H1 (cell line): ENCODE measurements at regions not wholly inside any gene's neighbourhood (a gene's known extent, or its start where the extent isn't known, plus 50 kb on each side); places are given as distances from the start of the nearest gene placed in this dataset.

ENCODE experiments used
- CTCF ChIA-PET: fragments of 300-600 bp; sonication (Branson Sonifier 250); formaldehyde crosslinking; loops from one replicate; lab custom pipeline; 2021; ENCODE audit not compliant: partially characterized antibody; lab: Charles Lee
- POLR2A ChIA-PET: fragments of 300-600 bp; sonication (Branson Sonifier 250); formaldehyde crosslinking; loops from one replicate; lab custom pipeline; 2021; ENCODE audit warnings: inconsistent platforms; ENCODE audit not compliant: partially characterized antibody; lab: Charles Lee
- DNase-seq, 2 experiments: peaks; one replicate each; pipeline versions ENCODE4 v3.0.0 to v3.0.0-alpha.2; 2010 to 2022; ENCODE audit warnings: low spot score in 2 of 2, low read depth in 1 of 2, mixed read lengths in 1 of 2
- FAIRE-seq: peaks from 2 replicates; lab custom pipeline; 2011; peaks lifted over from hg19 to GRCh38; lab: Jason Lieb, UNC
- H2AFZ ChIP-seq: 2 replicates; pipeline ENCODE4 v1.8.1; 2012; ENCODE audit warnings: low read length, inconsistent platforms
- H2AK5ac ChIP-seq: 2 replicates; pipeline ENCODE4 v1.6.1; 2013; ENCODE audit warnings: low read depth, low read length
- H2BK120ac ChIP-seq: replicated peaks from 2 replicates; pipeline ENCODE3; 2013; ENCODE audit warnings: low read depth, low read length, inconsistent platforms
- H2BK12ac ChIP-seq: 2 replicates; pipeline ENCODE4 v1.6.1; 2013; ENCODE audit warnings: low read depth, low read length
- H2BK15ac ChIP-seq: 2 replicates; pipeline ENCODE4 v1.6.1; 2013; ENCODE audit warnings: low read length
- H2BK20ac ChIP-seq: 2 replicates; pipeline ENCODE4 v1.6.1; 2013; ENCODE audit warnings: low read length
- H2BK5ac ChIP-seq: 2 replicates; pipeline ENCODE4 v1.6.1; 2013; ENCODE audit warnings: low read depth, low read length
- H3K14ac ChIP-seq: 2 replicates; pipeline ENCODE4 v1.6.1; 2013; ENCODE audit warnings: inconsistent platforms; ENCODE audit not compliant: insufficient read length
- H3K18ac ChIP-seq: 2 replicates; pipeline ENCODE4 v1.6.1; 2013; ENCODE audit warnings: low read length; ENCODE audit errors: extremely low read depth
- H3K23ac ChIP-seq: 2 replicates; pipeline ENCODE4 v1.6.1; 2013; ENCODE audit warnings: inconsistent platforms; ENCODE audit not compliant: insufficient read length
- H3K23me2 ChIP-seq: 2 replicates; pipeline ENCODE4 v1.6.1; 2013; ENCODE audit warnings: low read depth, low read length
- H3K27ac ChIP-seq: 2 replicates; pipeline ENCODE4 v1.6.1; 2011; ENCODE audit warnings: low read depth, low read length, inconsistent platforms
- H3K27me3 ChIP-seq, 4 experiments: replicated peaks in 1 of 4; 1 replicate in 1 of 4; 2 replicates in 3 of 4; pipeline versions ENCODE4 v1.6.1 to v1.8.1; 2011 to 2013; ENCODE audit warnings: low read length in 3 of 4, mild to moderate bottlenecking in 3 of 4, inconsistent platforms in 2 of 4, mixed read lengths in 2 of 4, moderate library complexity in 1 of 4; ENCODE audit not compliant: control insufficient read depth in 3 of 4, insufficient read depth in 3 of 4; ENCODE audit errors: extremely low read depth in 1 of 4
- H3K36me3 ChIP-seq, 4 experiments: 2 replicates each; pipeline versions ENCODE4 v1.6.1 to v1.8.1; 2011 to 2013; ENCODE audit warnings: mild to moderate bottlenecking in 4 of 4, low read length in 3 of 4, moderate library complexity in 2 of 4, control low read depth in 1 of 4, inconsistent platforms in 1 of 4; ENCODE audit not compliant: insufficient read depth in 4 of 4, control insufficient read depth in 2 of 4
- H3K4ac ChIP-seq: replicated peaks from 2 replicates; pipeline ENCODE3; 2013; ENCODE audit warnings: low read length, low read depth, mixed read lengths, inconsistent platforms; ENCODE audit not compliant: insufficient read length
- H3K4me1 ChIP-seq, 4 experiments: replicated peaks in 1 of 4; 1 replicate in 1 of 4; 2 replicates in 3 of 4; pipeline versions ENCODE4 v1.6.1 to v1.8.1; 2011 to 2013; ENCODE audit warnings: low read length in 3 of 4, inconsistent platforms in 2 of 4, mixed read lengths in 1 of 4; ENCODE audit not compliant: insufficient read depth in 4 of 4, control insufficient read depth in 3 of 4
- H3K4me2 ChIP-seq, 2 experiments: 2 replicates each; pipeline versions ENCODE4 v1.6.1 to v1.8.1; 2011 to 2013; ENCODE audit warnings: low read depth in 2 of 2, low read length in 2 of 2, control low read depth in 1 of 2, inconsistent platforms in 1 of 2, mild to moderate bottlenecking in 1 of 2; ENCODE audit not compliant: insufficient read depth in 1 of 2
- H3K4me3 ChIP-seq, 4 experiments: fragments of 200-600, 300-600 bp in 1 of 4; sonication (generic), shearing (Covaris generic), sonication (Bioruptor Twin) in 1 of 4; 2 replicates each; pipeline versions ENCODE4 v1.5.1 to v1.8.1; 2011 to 2016; ENCODE audit warnings: low read length in 4 of 4, low read depth in 3 of 4, control low read depth in 2 of 4, inconsistent platforms in 2 of 4, mild to moderate bottlenecking in 2 of 4, mixed read lengths in 1 of 4, moderate library complexity in 1 of 4; ENCODE audit not compliant: insufficient read depth in 2 of 4; ENCODE audit errors: extremely low read depth in 1 of 4
- H3K56ac ChIP-seq: replicated peaks from 2 replicates; pipeline ENCODE3; 2013; ENCODE audit warnings: low read depth, mild to moderate bottlenecking, mixed read lengths, low read length, inconsistent platforms; ENCODE audit not compliant: insufficient read length
- H3K79me1 ChIP-seq: 2 replicates; pipeline ENCODE4 v1.6.1; 2013; ENCODE audit warnings: low read depth, low read length, control low read depth
- H3K79me2 ChIP-seq, 2 experiments: 2 replicates each; pipeline versions ENCODE4 v1.6.1 to v1.8.1; 2012 to 2013; ENCODE audit warnings: low read length in 2 of 2, mild to moderate bottlenecking in 2 of 2, inconsistent platforms in 1 of 2; ENCODE audit not compliant: insufficient read depth in 2 of 2, control insufficient read depth in 1 of 2
- H3K9ac ChIP-seq, 4 experiments: replicated peaks in 1 of 4; 1 replicate in 1 of 4; 2 replicates in 3 of 4; pipeline versions ENCODE4 v1.6.1 to v1.8.1; 2011 to 2013; ENCODE audit warnings: low read depth in 3 of 4, low read length in 3 of 4, control low read depth in 2 of 4, mild to moderate bottlenecking in 2 of 4, moderate library complexity in 2 of 4, inconsistent platforms in 1 of 4; ENCODE audit errors: extremely low read depth in 1 of 4
- H3K9me3 ChIP-seq, 2 experiments: 2 replicates each; pipeline versions ENCODE4 v1.6.1 to v1.8.1; 2012 to 2013; ENCODE audit warnings: mild to moderate bottlenecking in 2 of 2, moderate library complexity in 2 of 2, control low read depth in 1 of 2, inconsistent platforms in 1 of 2, low read depth in 1 of 2, low read length in 1 of 2, mixed read lengths in 1 of 2; ENCODE audit not compliant: insufficient read depth in 2 of 2
- H4K20me1 ChIP-seq, 2 experiments: replicated peaks in 1 of 2; 2 replicates each; pipeline versions ENCODE3 to v1.8.1; 2011 to 2013; ENCODE audit warnings: inconsistent platforms in 2 of 2, low read length in 2 of 2, mild to moderate bottlenecking in 1 of 2; ENCODE audit not compliant: insufficient read depth in 2 of 2, control insufficient read depth in 1 of 2
- H4K5ac ChIP-seq: 2 replicates; pipeline ENCODE4 v1.6.1; 2013; ENCODE audit warnings: low read length, low read depth, mixed read lengths, inconsistent platforms; ENCODE audit not compliant: insufficient read length
- H4K8ac ChIP-seq: 2 replicates; pipeline ENCODE4 v1.8.0; 2013; ENCODE audit warnings: mild to moderate bottlenecking, moderate library complexity, low read length, inconsistent platforms; ENCODE audit not compliant: insufficient read depth; ENCODE audit errors: extremely low read depth
- H4K91ac ChIP-seq: replicated peaks from 2 replicates; pipeline ENCODE3; 2013; ENCODE audit warnings: low read length, mixed read lengths, inconsistent platforms; ENCODE audit not compliant: insufficient read length
- CEBPB ChIP-seq: IDR thresholded peaks from 2 replicates; pipeline ENCODE4 v1.6.1; 2012; ENCODE audit warnings: low read depth, low read length
- HDAC6 ChIP-seq: IDR thresholded peaks from one replicate; pipeline ENCODE4 v1.7.1; 2012; ENCODE audit warnings: low read depth, mild to moderate bottlenecking, inconsistent platforms, low read length, moderate library complexity
- RFX5 ChIP-seq: IDR thresholded peaks from 2 replicates; pipeline ENCODE4 v1.6.1; 2011; ENCODE audit warnings: low read depth, low read length, improper control_type of control experiment, borderline replicate concordance
- SIN3A ChIP-seq, 2 experiments: IDR thresholded peaks in 1 of 2; conservative IDR thresholded peaks in 1 of 2; 2 replicates each; pipeline ENCODE4 v1.6.1; 2011 to 2012; ENCODE audit warnings: low read length in 2 of 2, improper control_type of control experiment in 1 of 2, low read depth in 1 of 2, mild to moderate bottlenecking in 1 of 2
- WGBS, 2 experiments: shearing (Covaris generic) in 1 of 2; methylation state at CpG; one replicate each; pipeline versions ENCODE4 v1.1.6 to v1.1.7; 2013 to 2015; ENCODE audit warnings: low lambda C conversion rate in 2 of 2, mixed read lengths in 2 of 2, inconsistent platforms in 1 of 2, low coverage in 1 of 2, missing lambda C conversion rate in 1 of 2; ENCODE audit not compliant: insufficient replicate concordance in 2 of 2, insufficient coverage in 1 of 2, insufficient read length in 1 of 2; ENCODE audit errors: extremely low coverage in 1 of 2, missing lambda C conversion rate in 1 of 2; 5-methylcytosine and 5-hydroxymethylcytosine counted together

DNA sequence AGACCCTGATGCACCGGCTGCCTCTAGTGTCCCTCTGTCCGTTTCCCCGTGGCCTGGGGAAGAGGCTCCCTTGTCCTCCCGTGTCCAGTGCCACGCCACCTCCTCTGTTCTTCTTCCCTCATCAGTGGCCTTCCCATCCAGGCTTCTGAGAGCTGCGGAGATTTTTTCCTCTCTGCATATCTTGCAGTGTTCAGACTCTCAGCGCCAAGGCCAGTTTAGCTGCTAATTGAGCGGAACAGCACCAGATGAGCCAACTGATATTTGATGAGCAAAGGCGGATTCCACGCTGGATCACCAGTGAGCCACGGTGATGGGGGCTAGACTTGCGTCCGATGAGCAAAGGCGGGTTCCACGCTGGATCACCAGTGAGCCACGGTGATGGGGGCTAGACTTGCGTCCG, 257.6 kb downstream of the FOXL1 start:
- H3K27me3 ChIP-seq: no peaks in the 10 kb centered on the region

More for the DNA sequence above, 257.6 kb downstream of the FOXL1 start:
- no peak overlapping the region for H4K8ac ChIP-seq
- no peak overlapping the region for H2BK120ac ChIP-seq
- no peak overlapping the region for H4K5ac ChIP-seq
- no peak overlapping the region for H3K56ac ChIP-seq
- no peaks in the 10 kb centered on the region for H3K79me1 ChIP-seq
- no peak overlapping the region for H2AFZ ChIP-seq
- FAIRE-seq: no peak
- no peaks in the 10 kb centered on the region for H3K79me2 ChIP-seq
- H2AK5ac ChIP-seq: no peak overlapping the region
- H3K4ac ChIP-seq: no peak overlapping the region
- H3K23ac ChIP-seq: no peak overlapping the region
- H3K9me3 ChIP-seq: 0 out of 4 replicates have a peak, but pooled peaks cover 0 to 2% of the 10 kb centered on the region in 2 experiments
- H3K18ac ChIP-seq: no peak overlapping the region
- no peak overlapping the region for H3K14ac ChIP-seq
- 97% methylated on average over 14 of the region's 18 CpGs; no CpG with 5 or more reads in 1 of the 2 experiments for WGBS, 2 experiments
- CTCF ChIA-PET: interaction anchor here (0.8 to 5.7 kb wide), 4 partner anchors 10 to 272 kb away, joined by 3 to 19 read pairs (median 6); no protein-coding TSS in a partner anchor
- no peaks in the 10 kb centered on the region for H3K36me3 ChIP-seq
- POLR2A ChIA-PET: no interaction called here
- H3K4me1 ChIP-seq: no peaks in the 10 kb centered on the region; a peak in 1 of 7 replicates
- no peak for DNase-seq
- H2BK5ac ChIP-seq: no peak overlapping the region
- H3K4me2 ChIP-seq: no peak overlapping the region
- no peak overlapping the region for H4K91ac ChIP-seq
- H3K9ac ChIP-seq: no peak overlapping the region
- no peak overlapping the region for H3K4me3 ChIP-seq
- no peaks in the 10 kb centered on the region for H3K23me2 ChIP-seq
- no peak overlapping the region for H2BK12ac ChIP-seq
- H4K20me1 ChIP-seq: no peaks in the 10 kb centered on the region
- no peak for TF ChIP-seq CEBPB
- TF ChIP-seq HDAC6: no peak
- TF ChIP-seq SIN3A (conservative IDR thresholded peaks at IDR 0.05 in 1 of 2, IDR thresholded peaks at IDR 0.05 in 1 of 2; ENCODE audit: low read depth in 1 of 2, low read length in 2 of 2): no peak
- no peak for TF ChIP-seq RFX5
- H3K27ac ChIP-seq: no peak overlapping the region
- H2BK20ac ChIP-seq: no peak overlapping the region
- no peak overlapping the region for H2BK15ac ChIP-seq
